ENCODE measurements at regions not wholly inside any gene's neighbourhood (a gene's known extent, or its start where the extent isn't known, plus 50 kb on each side); places are given as distances from the start of the nearest gene placed in this dataset.
"Not testable (repeated sequence)": the region's sequence is repeated elsewhere in the genome, so short reads cannot be mapped to it uniquely, and the experiment has no call there.

GRCh38 chr4:64000241-64000640 lies 409.0 kb downstream of the TECRL start:
- no peak for FAIRE-seq
- TF ChIP-seq TAF1 (IDR thresholded peaks at IDR 0.05; ENCODE audit: borderline replicate concordance, low read depth, low read length), result no peak
- TF ChIP-seq POLR2AphosphoS5 (IDR thresholded peaks at IDR 0.05; ENCODE audit: low read depth, low read length), result no peak
- TF ChIP-seq POLR2A (IDR thresholded peaks at IDR 0.05; ENCODE audit: low read depth, low read length), result no peak
- no peak for DNase-seq (ENCODE audit: insufficient read length)

DNA sequence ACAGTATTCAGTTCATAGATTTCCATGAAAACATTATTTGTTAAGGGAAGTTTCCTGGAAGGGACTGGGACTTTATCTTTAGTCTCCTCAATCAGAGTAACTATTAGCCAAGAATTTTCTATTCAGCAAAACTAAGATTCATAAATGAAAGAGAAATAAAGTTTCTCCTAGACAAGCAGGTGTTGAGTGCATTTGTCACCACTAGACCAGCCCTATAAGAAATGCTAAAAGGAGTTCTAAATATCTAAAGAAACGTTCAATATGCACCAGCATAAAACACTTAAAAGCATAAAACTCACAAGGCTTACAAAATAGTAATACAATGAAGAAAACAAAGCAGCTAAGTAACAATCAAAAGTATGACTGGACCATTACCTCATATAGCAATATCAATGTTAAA lies 423.0 kb downstream of the TECRL start:
- FAIRE-seq (no peak), DNase-seq (ENCODE audit: insufficient read length) (no peak)
- TF ChIP-seq TAF1 (IDR thresholded peaks at IDR 0.05; ENCODE audit: borderline replicate concordance, low read depth, low read length), result no peak
- TF ChIP-seq POLR2AphosphoS5 (IDR thresholded peaks at IDR 0.05; ENCODE audit: low read depth, low read length), result no peak
- TF ChIP-seq POLR2A (IDR thresholded peaks at IDR 0.05; ENCODE audit: low read depth, low read length), result no peak

- no peak for TF ChIP-seq TAF1 (IDR thresholded peaks at IDR 0.05; ENCODE audit: borderline replicate concordance, low read depth, low read length)
- no peak for TF ChIP-seq POLR2AphosphoS5 (IDR thresholded peaks at IDR 0.05; ENCODE audit: low read depth, low read length)
- TF ChIP-seq POLR2A (IDR thresholded peaks at IDR 0.05; ENCODE audit: low read depth, low read length), result no peak
- FAIRE-seq, result no peak
- DNase-seq (ENCODE audit: insufficient read length), result no peak
These were observed 426.0 kb downstream of the TECRL start for GRCh38 chr4:63983224-63983623.

DNA sequence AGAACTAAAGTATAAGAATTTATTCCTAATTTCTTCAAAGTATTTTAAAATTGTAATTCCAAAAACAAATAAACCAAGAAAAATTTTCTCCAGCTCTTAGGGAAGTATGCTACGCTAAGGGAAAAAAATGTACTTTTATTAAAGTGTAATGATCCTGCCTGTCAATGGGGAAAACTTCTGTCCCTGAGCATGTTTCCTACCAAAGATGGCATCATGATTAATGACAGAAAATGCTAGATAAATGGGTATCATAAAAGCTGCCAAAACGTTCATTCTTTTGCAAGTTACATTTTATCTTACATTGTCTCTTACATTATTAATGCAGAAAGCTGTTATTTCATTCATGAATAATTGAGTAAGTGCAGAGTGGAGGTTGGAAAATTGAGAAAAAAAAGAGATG lies 443.4 kb downstream of the TECRL start:
- DNase-seq (ENCODE audit: insufficient read length) (no peak), FAIRE-seq (no peak)
- TF ChIP-seq TAF1 (IDR thresholded peaks at IDR 0.05; ENCODE audit: borderline replicate concordance, low read depth, low read length), result no peak
- TF ChIP-seq POLR2A (IDR thresholded peaks at IDR 0.05; ENCODE audit: low read depth, low read length), result no peak
- no peak for TF ChIP-seq POLR2AphosphoS5 (IDR thresholded peaks at IDR 0.05; ENCODE audit: low read depth, low read length)

- not testable (repeated sequence) for DNase-seq (ENCODE audit: insufficient read length); FAIRE-seq
These were observed 466.5 kb downstream of the TECRL start for GRCh38 chr4:63942706-63943286.

DNA sequence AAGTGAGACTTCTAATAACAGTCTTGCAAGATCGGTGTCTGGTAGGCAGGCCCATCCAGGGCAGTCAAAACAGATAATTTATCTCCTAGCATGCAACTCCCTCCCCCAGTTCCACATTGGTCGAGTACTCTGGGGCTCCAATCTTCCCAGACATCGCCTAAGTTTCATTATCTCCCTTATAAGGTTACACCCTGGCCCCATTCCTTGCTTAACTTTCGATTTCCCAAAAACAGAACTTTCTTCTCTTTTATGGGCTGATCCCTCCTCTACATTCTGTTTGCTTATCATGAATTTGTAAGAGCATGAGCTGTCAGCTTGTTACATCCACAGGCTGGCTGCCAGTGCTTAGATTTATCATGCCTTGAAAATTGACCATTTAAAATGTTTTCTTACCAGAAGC lies 471.3 kb downstream of the TECRL start:
- FAIRE-seq, result no peak
- no peak for TF ChIP-seq POLR2A (IDR thresholded peaks at IDR 0.05; ENCODE audit: low read depth, low read length)
- TF ChIP-seq POLR2AphosphoS5 (IDR thresholded peaks at IDR 0.05; ENCODE audit: low read depth, low read length), result no peak
- no peak for TF ChIP-seq TAF1 (IDR thresholded peaks at IDR 0.05; ENCODE audit: borderline replicate concordance, low read depth, low read length)
- no peak for DNase-seq (ENCODE audit: insufficient read length)

DNA sequence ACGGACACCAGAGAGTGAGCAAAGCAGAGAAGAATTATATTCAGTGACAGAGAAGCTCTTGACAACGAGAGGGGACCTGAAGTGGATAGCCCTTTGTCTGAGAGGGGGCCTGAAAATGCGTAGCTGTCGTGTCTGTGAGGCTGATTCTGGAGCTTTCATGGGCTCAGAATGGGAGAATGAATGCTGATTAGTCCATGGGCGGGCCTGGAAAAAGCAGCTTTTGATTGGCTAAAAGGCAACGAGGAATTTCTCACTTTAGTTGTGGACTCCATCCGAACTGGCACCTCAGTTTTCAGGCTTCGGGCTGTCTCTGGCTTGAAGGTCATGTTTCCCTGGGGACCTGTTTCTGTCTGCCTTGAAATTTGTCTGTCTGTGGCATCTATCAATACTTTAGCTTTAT lies 487.1 kb downstream of the TECRL start:
- FAIRE-seq, result no peak
- DNase-seq (ENCODE audit: insufficient read length), result no peak
- TF ChIP-seq TAF1 (IDR thresholded peaks at IDR 0.05; ENCODE audit: borderline replicate concordance, low read depth, low read length) (no peak), POLR2A (IDR thresholded peaks at IDR 0.05; ENCODE audit: low read depth, low read length) (no peak), POLR2AphosphoS5 (IDR thresholded peaks at IDR 0.05; ENCODE audit: low read depth, low read length) (no peak)

DNA sequence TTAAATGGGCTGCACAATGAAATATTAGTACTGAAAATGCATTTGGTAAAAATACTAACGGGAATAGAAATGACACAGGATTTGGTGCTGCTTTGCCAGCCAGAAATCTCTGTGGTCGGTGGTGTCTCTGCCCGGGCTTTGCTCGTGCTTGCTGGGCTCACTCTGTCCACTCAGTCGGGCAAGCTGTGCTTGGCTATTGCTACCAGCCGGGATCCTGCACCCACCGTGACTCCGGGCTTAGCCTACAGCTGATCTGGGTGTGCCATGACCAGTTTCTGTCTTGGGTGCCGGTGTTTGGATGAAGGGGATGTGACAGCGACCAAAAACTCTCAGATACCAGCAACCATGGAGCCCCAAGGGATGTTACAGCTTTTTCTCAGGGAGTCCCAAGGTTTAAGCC lies 487.7 kb downstream of the TECRL start:
- FAIRE-seq, result no peak

DNA sequence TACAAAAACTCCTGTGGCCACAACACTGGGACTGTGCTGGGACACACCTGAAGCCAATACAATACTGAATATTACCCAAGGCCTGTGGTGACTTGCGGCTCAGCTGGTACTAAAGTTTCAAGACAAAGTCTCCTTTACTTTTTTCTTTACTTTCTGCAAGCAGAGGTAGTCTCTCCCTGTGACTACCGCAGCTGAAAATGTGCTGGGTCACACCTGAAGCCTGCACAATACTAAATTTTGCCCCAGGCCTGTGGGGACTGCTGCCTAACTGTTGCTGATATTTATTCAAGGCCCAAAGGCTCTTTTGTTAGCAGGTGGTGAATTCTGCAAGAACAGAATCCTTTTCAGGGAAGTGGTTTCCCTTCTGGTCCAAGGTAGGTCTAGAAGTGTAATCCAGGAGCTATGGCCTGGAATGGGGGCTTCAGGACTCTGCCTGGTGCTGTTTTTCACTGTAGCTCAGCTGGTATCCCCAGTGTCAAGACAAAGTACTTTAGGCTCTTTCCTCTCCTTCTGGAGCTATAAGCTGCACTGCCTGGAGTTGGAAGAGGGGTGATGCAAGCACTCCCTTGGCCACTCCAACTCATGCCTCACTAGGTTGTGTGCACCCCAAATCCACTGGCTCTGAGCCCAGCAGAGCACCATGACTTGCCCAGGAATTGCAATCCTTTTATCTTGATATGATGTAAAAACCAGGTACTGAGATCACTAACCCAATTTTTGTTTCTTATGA lies 489.4 kb downstream of the TECRL start:
- FAIRE-seq, result no peak
- DNase-seq (ENCODE audit: insufficient read length), result no peak
- TF ChIP-seq POLR2AphosphoS5 (IDR thresholded peaks at IDR 0.05; ENCODE audit: low read depth, low read length) (no peak), TAF1 (IDR thresholded peaks at IDR 0.05; ENCODE audit: borderline replicate concordance, low read depth, low read length) (no peak), POLR2A (IDR thresholded peaks at IDR 0.05; ENCODE audit: low read depth, low read length) (no peak)

More for the DNA sequence above, 487.7 kb downstream of the TECRL start:
- no peak for DNase-seq (ENCODE audit: insufficient read length)
- TF ChIP-seq POLR2AphosphoS5 (IDR thresholded peaks at IDR 0.05; ENCODE audit: low read depth, low read length), result no peak
- no peak for TF ChIP-seq TAF1 (IDR thresholded peaks at IDR 0.05; ENCODE audit: borderline replicate concordance, low read depth, low read length)
- no peak for TF ChIP-seq POLR2A (IDR thresholded peaks at IDR 0.05; ENCODE audit: low read depth, low read length)

DNA sequence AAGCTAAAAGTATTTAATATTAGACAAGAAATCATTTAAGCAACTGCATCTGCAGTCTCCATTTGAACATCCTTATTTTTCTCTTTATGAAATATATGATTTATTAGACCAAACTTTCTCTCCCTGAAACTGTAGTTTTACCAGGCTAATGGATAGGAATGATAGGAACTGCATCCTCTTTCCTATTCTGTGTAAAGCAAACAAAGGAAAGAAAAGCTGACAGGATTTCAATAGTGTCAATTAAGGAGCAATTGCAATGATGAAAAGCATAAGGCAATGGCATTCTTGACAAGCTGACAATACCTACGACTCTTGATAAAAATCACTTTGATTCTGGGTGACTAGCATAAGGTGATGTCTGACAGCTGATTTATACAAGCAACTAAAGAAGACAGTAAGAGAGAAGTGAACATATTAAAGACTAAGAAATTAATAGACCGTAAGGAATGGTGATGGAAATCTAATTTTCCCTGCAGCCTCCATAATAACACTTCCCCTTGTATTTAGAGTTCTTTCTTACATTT lies 502.5 kb downstream of the TECRL start:
- TF ChIP-seq POLR2AphosphoS5 (IDR thresholded peaks at IDR 0.05; ENCODE audit: low read depth, low read length), result no peak
- no peak for TF ChIP-seq TAF1 (IDR thresholded peaks at IDR 0.05; ENCODE audit: borderline replicate concordance, low read depth, low read length)
- no peak for TF ChIP-seq POLR2A (IDR thresholded peaks at IDR 0.05; ENCODE audit: low read depth, low read length)
- FAIRE-seq, result no peak
- DNase-seq (ENCODE audit: insufficient read length), result no peak

- DNase-seq (ENCODE audit: insufficient read length) (no peak), FAIRE-seq (no peak)
- TF ChIP-seq TAF1 (IDR thresholded peaks at IDR 0.05; ENCODE audit: borderline replicate concordance, low read depth, low read length) (no peak), POLR2AphosphoS5 (IDR thresholded peaks at IDR 0.05; ENCODE audit: low read depth, low read length) (no peak), POLR2A (IDR thresholded peaks at IDR 0.05; ENCODE audit: low read depth, low read length) (no peak)
These were observed 505.0 kb downstream of the TECRL start for GRCh38 chr4:63904201-63904600.

DNA sequence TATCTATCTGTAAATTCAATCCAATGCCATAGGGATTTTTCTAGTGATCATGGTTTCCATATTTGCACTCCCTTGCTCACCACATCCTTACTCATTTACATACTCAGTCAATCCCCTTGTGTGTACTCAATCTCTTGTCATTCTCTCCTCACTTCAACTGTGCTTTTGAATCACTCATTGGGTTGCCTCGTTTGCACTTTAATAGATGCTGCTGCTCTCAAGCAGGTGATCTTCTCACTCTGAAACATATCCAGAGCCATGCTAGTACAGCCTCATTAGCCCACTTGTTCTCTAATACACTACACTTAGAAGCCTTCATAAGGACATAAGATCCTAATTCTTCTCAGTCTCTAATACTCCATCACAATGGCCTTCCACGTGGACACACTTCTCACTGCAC lies 507.9 kb downstream of the TECRL start:
- DNase-seq (ENCODE audit: insufficient read length) (no peak), FAIRE-seq (no peak)
- TF ChIP-seq POLR2A (IDR thresholded peaks at IDR 0.05; ENCODE audit: low read depth, low read length) (no peak), POLR2AphosphoS5 (IDR thresholded peaks at IDR 0.05; ENCODE audit: low read depth, low read length) (no peak), TAF1 (IDR thresholded peaks at IDR 0.05; ENCODE audit: borderline replicate concordance, low read depth, low read length) (no peak)
